Activated T-cell treated with anti-CD3 and anti-CD28 coated beads for 1 hour (primary cell): ENCODE measurements at regions not wholly inside any gene's neighbourhood (a gene's known extent, or its start where the extent isn't known, plus 50 kb on each side); places are given as distances from the start of the nearest gene placed in this dataset.
"Not testable (repeated sequence)": the region's sequence is repeated elsewhere in the genome, so short reads cannot be mapped to it uniquely, and the experiment has no call there.

ENCODE experiments used
- DNase-seq: peaks from one replicate; pipeline ENCODE4 v3.0.0-alpha.2; 2020; ENCODE audit warnings: low read depth

DNA sequence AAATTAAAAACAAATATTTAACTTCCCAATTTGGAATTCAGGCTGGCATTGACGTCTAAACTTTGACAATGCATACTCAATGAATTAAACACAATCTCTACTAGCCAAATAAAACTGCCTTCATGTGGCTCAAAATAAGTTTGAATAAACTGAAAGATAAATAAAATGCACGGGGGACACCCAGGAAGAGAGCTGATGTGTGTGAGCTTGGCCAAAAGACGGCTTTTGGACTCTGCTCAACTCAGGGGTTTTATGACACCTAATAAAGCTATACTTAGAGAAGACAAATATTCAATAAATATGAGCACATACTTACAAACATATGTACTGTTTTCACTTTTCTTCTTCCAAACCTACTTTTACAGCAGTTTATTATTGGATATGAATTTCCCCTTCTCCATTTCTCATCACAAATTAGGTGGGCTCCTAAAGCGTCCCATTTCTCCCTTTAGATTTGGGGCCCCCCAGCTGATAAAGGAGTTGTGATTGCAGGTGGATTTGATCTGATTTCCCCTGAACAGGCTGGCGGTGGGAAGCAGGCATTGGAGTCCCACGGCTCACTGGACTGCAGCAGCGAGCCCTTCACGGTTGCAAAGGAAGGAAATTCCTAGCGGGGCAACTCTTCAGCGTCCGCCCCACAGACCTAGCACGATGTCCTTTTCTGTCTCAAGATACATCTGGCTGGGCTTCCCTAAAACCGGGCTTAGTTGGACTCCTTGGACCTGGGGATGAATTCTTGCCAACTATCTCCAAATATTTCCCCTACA, 79.6 kb downstream of the INSIG1 start:
- no peak for DNase-seq

DNA sequence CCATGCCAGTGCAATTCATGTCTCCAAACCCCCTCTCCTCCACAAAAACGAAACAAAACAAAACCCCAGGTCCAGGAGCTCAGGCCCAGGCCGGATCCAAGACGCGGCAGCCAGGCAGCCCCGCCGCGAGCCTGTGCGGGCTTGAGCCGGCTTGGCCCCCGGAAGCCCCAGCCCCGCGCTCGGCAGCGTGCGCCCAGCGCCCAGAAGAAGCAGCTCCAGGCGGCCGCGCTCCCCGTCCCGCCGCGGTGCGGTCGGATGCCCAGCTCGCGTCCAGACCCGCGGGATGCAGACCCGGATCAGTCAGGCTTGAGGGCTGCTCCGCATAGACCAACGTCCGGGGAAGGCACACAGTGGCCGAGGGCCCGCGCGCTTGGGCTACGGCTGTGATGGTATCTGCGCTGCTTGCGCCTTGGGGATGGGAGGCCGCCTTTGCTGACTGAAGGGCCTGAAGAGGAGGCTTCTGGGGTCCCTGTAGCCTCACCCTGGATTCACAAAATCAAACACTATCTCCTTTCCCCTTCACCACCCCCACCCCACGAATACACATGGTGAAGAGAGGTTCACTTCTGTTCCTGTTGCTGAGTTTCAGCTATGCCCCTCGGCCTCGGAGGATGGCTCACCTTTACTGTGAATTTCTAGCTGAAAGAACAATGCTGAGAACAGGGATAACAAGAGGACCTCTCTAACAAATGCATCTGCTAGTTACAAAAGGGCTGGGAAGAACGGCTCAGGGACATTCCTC, 79.9 kb upstream of the EN2 start:
- DNase-seq: no peak

DNA sequence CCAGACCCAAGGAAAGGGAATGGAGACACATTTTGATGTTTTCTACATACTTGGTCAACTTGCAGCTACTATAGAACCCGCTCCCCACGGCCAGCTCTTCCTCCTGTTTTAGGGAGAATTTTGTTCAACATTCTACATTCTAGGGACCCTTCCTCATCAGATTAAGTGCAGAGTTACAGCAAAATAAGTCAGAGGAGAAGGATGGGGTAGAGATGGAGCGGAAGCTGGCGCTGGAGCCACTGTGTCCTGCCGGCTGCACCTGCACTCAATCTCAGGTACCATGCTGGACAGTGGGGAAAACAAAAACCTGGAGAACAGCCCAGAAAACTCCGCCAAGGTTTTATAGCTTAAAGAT, 79.4 kb upstream of the EN2 start:
- no peak for DNase-seq

DNA sequence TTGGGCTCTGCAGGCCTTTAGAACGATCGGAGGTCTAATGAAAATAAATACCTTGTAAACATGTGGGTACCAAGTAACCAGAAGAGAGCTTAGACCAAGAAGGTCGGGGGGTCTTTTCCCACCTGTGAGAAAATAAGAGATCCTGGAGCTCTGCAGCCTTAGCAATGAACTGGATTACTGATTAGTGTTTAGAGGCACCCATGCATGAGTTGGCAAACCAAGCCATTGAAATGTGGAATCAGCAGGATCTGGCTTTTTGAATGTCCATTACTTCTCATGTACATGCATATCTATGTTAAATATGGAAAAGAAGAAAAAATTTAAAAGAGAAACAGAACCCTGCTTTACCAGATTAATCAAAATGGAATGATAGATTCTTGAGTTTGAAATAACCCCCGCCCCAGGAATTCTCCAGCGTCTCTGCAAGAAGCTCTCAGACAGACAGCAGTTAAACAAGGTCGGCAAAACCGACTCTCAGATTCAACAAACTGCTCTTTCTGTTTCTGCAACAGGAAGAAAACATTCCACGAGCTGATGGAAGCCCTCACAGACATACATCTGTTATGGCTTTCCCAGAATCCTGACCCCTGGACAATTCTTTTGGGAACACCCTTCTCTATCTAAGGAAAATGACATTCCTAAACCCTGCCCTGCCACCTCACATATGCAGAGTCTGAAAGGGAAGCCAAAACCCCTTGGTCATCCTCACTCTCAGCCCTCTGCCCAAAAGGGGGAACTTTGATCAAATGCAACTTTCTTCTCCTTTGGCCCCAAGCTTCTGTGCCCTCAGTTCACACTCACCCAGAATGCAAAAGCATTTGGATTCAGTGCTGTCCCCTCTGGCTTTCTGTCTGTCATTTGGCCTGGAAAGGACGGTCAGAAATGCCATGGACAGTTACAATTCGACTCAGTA, 78.7 kb upstream of the EN2 start:
- DNase-seq: no peak

DNA sequence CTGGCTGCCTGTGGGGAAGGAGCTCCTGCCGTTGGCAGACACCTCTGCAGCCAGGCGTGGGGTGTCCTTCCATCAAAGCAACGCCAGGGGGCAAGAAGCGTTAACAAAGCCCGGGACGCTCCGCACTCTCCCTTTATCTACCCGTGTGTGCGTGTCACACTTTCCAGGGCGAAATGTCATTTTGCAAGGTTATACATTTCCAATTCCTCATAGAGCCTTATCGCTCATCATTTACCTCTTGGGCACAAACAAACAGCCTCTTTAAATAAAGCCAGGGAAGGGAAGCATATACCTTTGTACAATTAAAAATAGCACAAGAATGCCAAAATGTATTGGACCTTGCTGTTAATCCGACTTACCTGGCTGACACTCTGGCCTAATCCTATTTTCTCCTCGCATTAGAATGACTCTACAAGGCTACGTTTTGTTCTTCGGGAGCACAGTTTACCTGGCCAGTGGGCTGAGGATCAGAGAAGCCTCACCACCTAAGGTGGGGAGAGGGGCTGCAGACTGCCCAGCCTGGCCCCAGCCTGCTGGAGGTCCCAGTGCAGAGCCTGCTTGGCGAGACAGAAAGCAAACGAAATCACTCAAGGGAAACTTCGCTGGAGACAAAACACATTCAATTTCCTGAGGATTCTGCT, 77.6 kb upstream of the EN2 start:
- DNase-seq: peak; percentile 48

DNA sequence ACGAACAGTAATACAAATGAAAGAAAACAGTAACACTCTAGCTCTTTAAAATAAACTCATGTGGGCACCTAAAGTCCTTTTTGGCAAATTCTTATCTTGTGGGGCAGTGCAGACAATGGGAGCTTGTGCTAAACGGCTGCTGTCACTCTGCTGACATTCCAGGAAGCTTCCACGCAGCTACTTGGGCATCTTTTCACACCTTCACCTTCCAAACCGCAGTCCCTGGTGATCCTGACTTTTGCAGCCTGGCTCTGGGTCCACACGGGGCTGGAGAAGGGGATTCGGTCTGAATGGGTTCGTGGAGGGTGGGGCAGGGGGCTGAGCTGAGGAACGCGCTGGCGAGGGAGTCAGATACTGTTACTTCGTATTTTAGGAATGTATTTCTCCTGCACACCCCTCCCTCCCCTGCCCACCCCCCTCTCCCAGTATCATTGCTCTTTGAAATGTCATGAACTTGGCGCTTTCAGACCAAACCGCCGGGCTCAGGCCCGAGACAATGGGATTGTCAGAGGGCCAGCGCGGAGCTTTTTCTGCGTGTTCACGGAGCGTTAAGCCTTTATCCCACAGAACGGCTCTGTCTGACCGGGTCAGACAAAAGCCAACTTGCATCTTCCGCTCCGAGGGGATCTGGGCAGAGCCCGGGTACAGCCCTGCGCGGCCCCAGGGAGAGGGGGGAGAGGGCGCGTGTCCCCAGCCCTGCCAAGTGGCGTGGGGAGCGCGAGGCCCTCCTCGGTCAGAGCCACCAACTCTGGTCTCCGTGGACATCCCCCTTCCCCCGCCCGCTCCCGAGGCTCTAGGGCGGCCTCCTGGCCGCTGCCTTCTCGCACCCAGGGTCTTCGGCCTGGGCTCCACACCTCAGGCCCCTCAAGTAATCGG, 76.7 kb upstream of the EN2 start:
- DNase-seq: no peak

DNA sequence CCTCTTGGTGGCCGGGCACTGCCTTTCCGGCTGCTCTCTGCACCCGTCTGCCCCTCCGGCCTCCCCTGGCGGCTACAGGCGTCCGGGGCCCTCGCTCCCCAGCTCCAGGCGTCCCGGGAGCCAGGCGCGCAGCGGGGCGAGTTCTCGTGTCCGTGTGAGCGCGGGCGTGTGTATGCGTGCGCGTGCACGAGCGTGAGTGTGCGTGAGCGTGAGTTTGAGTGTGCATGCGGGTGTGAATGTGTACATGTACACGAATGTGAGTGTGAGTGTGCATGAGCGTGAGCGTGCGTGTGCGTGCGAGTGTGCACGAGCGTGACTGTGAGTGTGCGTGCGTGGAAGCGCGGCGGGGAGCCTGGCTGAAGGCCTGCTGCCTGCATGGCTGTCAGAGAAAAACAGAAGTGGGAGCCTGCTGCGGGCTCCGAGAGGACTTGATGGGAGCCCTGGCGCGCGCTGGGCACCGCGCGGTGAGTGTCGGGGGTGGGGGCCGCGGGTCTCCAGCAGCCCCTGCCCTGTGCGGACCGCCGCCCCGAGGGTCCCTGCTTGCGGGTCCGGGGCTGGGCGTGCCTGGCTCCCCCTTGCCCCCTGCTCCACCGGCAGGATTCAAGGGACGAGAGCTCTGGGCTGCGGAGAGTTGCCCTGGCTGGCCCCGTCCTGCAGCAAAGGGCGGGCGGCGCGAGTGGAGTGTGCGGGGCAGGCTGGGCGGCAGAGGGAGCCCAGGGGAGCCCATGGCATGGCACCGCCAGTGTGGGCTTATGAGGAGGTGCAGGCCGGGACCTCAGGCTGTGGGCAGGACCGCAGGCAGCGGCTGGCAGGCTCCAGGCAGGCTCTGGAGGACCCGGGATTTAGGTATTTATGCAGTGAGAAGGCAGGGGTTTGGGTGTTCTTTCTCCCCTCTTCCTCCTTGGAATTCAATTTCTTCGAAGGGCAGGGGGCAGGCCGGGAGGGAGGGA, 75.8 kb upstream of the EN2 start:
- no peak for DNase-seq

DNA sequence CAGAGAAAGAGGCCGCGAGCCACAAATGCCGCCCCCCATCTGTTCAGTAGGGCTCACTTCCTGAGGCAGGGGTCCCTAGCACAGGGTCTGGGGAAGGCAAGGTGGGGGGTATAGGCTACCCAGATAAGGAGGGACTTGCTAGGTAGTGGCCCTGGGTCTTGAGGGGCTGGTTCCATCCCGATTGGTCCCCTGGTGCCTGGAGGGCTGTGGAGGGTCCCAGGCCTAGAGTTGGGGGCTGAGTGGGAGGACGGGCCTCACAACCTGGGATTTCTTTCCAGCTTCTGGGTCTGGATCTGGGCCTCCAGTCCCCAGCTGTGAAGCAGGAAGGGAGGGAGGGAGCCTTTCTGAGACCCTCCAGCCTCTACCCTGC, 75.1 kb upstream of the EN2 start:
- no peak for DNase-seq

DNA sequence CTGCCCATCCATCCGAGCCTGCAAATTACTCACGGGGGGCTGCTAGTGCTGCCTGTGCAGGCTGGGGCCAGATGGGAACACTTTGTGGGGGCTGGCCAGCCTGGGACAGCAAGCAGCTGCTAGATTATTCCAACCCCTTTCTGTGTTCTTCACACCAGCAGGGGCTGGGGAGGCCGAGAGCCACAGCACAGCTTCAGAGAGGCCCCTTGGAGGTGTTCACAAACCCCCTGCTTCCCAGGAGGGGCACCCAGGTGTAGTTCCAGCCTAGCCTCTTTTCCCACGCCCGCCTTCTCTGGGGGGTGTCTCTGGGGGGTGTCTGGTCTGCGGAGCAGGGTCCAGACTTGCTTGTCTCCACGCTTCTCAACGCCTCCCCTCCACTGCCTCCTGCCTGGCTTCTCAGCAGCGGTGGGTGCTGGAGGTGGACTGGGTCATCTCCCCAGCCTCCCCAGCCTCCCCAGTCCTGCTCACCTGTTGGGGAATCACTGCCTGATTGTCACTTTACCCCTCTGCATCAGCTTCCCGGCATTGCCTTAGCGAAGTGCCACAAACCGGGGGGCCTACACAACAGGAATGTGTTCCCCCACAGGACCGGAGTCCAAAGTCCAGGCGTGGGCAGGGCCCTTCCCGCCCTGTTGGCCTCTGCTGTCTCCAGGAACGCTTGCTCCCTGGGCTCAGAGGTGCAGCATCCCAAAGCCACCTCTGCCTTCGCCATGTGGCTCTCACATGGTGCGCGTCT, 74.0 kb upstream of the EN2 start:
- no peak for DNase-seq

DNA sequence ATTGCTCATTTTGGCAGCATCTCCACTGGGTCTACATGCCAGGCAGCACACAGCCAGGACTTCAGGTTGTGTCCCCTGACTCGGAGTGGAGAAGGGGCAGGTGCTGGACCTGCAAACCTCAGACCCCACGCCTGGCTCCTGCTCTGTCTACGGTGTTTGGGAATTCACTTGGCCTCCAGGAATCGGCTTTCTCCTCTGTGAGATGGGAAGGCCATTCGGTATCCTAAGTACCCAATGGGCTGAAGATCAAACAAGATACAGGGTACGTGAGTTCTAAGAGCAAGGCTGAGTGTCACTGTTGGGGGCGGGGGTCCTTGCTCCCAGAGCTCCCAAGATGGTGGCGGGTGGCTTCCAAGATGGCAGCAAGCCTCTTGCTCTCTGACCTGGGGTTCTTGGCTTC, 73.2 kb upstream of the EN2 start:
- DNase-seq: no peak

DNA sequence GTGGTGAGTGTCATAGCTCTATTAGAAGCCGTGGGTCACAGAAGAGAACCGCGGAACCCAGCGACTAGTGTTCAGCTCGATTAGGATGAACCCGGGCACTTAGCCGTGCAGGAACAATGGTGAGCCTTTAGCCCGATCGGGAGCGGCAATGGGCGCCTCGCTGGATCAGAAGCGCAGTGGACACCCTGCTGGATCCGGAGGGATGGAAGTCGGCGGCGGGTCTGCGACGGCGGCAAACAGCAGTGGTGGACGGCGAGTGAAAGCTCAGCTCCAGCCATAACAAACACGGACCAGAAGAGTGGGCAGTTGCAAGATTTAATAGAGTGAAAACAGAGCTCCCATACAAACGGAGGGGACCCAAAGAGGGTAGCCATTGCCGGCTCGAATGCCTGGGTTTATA, 72.7 kb upstream of the EN2 start:
- not testable (repeated sequence) for DNase-seq

DNA sequence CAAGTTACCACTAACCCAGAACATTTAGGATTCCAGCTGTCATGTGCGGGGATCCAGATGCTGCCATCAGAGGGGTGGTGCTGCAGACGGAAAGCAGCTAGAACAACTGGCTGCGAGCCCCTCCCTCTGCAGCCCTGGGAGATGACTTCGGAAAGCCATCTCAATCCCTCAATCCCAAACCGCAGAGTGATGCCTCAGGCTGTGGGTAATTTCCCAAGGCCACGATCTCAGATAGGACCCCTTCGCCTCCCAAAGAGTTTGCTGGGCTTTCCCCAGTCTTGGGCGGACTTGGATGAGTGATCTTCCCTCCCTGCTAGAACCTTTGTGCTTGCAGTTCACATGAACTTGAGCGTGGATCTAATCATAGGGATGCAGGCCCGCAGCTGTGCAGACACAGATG, 71.3 kb upstream of the EN2 start:
- DNase-seq: no peak

DNA sequence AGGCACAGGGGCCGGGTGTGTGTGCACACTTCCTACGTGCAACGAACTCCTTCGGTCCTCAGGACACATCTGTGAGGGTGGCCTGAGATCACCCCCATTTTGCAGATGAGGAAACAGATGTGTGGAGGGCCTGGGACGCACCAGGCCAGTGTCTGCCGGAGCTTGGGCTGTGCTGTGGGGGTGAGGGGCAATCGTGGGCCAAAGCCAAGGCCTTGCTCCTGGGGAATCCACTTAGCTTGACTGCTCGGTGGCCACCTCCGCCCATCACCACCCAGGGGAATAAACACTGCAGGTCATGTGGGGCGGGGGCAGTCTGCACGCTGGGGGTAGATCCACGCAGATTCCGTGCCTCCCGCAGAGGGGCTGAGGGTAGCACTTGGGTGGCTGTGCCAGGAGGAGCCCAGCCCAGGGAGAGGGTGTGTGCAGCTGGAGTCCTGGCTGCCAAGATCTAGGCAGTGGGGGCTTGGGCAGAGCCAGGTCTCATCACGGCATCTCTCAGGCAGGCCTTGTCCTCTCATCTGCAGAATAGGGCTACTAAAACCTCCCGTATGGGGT, 70.8 kb upstream of the EN2 start:
- DNase-seq: no peak

DNA sequence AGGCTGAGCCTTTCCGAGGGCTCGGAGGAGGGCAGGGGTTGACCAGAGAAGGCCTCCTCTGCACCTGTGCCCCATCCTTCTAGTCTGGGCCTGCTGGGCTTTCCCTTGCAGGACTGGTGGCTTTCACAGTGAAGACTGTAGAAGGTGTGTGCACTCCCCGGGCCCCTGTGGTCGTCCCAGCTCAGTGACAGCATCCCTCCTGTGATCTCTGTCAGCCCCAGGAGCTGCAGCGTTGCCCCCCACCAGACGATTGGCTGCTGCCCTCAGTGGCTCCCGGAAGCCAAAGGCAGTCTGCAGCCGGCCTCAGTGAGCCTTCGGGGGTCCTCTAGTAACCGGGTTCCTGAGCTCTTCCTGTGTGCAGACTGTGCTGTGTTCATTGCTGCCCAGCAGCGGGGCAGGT, 69.4 kb upstream of the EN2 start:
- no peak for DNase-seq

DNA sequence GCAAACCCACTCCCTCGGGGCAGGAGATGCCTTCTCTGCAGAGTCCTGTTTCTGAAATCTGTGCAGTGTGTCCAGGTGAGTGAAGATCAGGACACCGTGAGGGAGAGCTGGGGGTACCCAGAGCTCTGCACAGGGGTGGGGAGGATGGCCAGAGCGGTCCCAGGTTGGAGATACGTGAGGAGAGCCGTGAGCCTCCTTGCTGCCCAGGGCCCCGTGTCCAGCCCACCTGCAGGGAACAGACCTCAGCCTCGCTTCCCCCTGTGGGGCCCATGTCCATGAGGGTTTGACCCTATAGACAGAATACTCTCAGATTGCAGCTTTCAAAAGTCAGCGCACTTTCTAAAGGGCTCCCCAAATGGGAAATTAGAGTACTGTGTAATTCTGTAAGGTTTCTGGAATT, 66.5 kb upstream of the EN2 start:
- DNase-seq: no peak

DNA sequence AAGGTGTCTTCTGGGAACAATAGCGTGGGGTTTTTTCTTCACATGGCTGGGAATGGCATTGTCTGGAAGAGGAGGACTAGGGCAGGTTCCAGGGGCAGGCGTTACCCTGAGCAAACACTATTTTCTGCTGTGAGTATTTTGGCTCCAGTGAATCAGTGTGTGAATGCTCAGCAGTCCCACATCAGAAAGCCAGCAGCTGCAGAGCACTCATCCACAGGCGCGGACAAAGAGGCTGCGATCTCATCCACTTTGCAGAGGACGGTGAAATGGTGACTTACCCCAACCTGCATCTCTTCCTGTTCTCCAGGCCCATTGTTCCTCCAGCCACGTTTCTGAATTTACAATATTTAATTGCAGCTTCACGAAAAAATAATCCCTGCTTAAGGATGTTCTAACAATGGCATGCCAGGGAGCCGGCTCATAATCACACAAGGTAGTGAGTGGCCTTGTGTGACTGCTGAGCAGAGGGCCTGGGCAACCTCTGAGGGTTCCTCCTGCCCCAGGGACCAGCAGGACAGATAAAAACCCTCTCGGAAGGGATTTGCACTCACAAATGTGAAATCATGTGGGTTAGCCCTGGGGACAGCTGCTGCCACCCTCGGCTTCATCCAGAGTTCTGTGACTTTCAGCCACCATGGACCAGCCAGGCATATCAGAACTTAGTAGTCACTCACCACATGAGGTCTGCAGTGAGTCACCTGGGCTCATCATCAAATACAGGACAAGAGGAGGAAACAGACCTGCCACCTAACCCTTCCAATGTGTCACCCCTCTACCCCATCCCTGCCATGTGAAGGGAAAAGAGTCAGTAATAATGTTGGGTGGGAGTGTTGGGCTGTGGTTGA, 65.0 kb upstream of the EN2 start:
- DNase-seq: no peak

DNA sequence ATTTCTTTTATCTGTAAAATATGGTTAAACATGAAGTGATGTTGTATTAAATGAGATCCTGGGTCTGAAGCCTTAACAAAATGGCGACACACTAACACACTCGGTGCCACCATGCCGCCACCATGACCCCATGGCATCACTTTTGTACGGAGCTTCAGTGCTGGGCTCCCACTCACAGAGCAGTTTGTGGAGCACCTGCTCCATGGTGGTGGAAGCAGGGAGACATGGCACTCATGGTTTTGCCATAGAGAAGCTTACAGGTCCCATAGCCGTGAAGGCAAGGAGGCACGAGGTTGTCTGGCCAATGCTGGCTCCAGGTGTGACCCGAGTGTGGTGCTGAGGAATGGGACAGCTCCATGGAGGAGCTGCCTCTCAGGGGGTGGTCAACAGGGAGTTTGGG, 63.5 kb upstream of the EN2 start:
- DNase-seq: no peak

DNA sequence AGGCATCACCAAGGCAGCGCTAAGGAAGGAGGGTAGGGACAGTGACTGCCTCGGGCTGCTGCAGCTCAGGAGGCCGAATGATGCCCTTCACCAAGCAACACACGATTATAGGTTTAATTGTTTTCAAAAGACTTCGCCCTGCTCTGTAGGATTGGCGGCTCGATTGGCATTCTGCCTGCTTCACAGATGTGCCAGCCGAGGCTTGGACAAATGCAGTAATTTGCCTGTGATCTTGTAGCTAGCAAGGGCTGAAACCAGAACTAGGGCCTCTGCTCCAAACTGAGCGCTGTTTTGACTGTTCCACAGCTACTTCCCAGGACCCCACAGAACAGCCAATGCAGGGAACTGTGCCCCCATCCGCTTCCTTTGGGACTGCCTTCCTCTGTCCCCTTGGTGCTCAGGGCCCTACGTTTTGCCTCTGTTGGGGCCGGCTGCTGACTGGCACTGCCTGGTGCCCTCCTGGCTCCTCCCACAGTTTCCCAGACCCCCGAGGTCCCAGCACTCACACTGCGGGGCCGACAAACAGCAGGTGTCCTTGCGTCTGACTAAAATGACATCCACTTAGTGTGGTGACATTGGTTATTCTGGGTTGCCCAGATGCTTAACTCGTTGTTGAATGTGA, 62.6 kb upstream of the EN2 start:
- no peak for DNase-seq
